GM19468 (cell line): ENCODE measurements at regions not wholly inside any gene's neighbourhood (a gene's known extent, or its start where the extent isn't known, plus 50 kb on each side); places are given as distances from the start of the nearest gene placed in this dataset.

Experiments
- ATAC-seq: cut with Tn5 transposase; IDR thresholded peaks from one replicate; pipeline ENCODE4 v1.9.1; 2021; ENCODE audit warnings: mild to moderate bottlenecking, moderate library complexity, moderate number of reproducible peaks; ENCODE audit not compliant: unreplicated experiment; ENCODE audit errors: extremely low read depth

- no peak for ATAC-seq
These were observed 251.2 kb upstream of the VEPH1 start for GRCh38 chr3:157754451-157754850.

- ATAC-seq, result no peak
These were observed 250.5 kb upstream of the VEPH1 start for GRCh38 chr3:157753787-157754136.

GRCh38 chr3:157752956-157753786, 250.0 kb upstream of the VEPH1 start:
- no peak for ATAC-seq

GRCh38 chr3:157752554-157752953, 249.3 kb upstream of the VEPH1 start:
- no peak for ATAC-seq

DNA sequence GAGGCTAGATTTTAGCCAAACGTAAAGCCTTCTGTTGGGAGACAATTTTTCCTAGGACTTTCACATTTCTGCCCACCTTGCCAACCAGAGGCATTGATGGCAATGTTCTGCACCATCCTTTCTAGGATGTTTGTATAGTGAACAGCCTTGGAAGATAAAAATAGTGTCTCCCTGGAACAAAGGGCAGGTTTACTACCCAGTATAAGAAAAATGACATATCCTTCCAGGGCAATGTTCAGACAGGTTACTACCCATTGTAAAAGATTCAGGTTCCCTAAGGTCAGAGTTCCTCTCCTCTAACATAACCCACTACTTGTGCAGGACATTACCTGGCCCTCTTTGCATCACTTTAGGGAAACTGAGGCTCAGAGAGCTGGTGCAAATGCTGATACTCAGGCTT, 248.2 kb upstream of the VEPH1 start:
- ATAC-seq, result no peak

DNA sequence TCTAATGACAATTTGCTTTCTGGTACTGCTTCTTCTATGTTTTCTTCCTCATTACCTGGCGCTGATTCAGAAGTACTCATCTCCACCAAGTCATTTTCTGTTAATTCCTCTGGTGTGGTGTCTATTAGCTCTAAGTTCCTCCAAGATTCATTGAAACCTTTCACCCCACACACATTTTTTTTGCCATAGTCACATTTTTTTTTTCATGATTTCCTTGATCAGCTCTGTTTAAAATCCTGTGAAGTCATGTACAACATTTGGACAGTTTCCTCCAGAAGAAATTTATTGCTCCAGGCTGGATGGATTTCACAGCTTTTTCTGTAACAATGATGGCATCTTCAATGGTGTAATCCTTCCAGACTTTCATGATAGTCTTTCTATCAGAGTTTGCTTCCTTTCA, 243.2 kb upstream of the VEPH1 start:
- no peak for ATAC-seq

DNA sequence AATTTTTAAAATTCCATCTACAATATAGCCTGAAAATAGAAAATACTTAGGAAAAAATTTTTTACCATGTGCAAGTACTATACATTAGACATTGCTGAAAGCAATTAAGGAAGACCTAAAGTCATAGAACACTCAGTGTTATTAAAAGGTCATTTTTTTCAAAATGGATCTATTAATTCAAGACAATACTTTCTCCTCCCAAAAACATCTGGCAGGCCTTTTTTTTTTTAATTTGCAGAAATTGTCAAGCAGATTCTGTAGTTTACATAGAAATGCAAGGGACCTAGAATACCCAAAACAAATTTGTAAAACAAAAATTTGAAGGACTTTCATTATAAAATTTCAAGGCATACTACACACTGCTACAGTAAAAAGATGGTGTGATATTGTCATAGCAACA, 238.4 kb upstream of the VEPH1 start:
- ATAC-seq, result no peak

- no peak for ATAC-seq
These were observed 235.2 kb upstream of the VEPH1 start for GRCh38 chr3:157738441-157738840.

DNA sequence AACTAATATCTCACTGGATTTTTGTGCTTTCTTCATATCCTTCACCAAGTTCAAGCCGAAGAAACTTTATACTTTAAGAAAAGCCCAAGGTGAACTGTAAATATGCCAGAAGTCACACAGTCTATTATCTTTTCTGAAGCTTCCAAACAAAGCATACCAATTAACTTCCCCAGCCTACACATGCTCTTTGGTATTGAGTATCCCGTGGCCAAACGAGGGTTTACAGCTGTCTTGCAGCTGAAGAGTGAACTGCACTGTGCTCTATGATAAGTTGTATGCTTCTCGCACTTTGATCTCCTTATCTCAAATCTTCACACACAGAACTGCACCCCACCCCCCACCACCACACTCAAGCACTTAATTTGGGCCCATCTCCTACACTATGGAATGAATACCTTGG, 215.6 kb upstream of the VEPH1 start:
- no peak for ATAC-seq

- ATAC-seq, result no peak
These were observed 209.9 kb upstream of the VEPH1 start for GRCh38 chr3:157713101-157713500.

DNA sequence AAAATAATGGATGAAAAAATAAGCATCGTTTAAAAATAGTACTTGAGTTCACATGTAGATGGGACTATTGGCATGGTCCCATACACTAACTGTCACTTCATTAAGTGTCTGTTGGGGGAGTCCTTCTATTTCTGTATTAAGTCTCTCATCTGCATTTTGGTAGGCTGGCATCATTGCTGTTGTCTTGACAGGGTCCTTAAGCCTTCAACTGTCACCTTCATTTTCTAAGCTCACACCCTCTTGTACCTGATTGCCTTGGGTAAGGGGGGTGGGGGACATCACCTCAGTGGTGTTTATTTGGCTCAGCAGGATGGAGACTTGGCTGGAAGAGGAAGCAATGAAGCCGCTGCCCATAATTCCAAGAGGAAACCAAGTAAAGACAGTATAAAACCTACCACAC, 202.0 kb upstream of the VEPH1 start:
- no peak for ATAC-seq

DNA sequence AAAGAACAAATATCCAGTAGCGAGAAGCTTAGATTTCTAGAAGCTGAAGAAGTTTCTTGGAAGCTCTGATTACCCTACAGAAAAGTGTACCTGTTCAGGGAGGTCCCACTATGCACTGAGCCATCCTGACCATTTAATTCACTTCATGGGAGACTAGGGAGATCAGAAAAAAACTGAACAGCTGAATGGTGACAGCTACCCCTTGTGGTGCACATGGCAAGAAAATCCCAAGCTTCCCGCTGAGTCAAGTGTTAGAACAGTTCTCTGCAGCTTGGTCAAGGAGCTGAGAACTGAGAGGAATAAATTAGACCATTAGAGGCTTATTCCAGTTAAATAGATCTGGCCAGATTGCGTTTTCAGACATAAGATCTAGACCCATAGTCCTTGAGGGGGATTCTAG, 197.2 kb upstream of the VEPH1 start:
- no peak for ATAC-seq

DNA sequence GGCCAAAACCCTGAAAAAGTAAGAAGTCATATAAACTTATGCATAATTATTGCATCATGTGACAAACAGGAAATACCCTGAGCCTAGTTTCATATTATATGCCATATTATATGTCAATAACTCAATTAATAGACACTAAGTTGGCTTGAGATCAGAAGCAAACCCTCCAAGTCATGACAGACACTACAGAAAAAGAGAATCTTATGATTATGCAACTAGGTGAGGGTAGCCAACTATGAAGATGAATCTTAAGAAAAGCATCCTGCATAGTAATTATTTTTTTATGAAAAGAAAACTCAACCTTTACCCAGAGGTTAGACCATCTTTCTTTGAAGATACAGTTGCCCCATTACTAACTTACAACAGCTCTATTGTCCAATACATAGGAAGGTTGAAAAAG, 192.4 kb upstream of the VEPH1 start:
- ATAC-seq, result no peak

GRCh38 chr3:157695103-157695502, 191.9 kb upstream of the VEPH1 start:
- ATAC-seq, result no peak

- no peak for ATAC-seq
These were observed 190.5 kb upstream of the VEPH1 start for GRCh38 chr3:157693762-157694161.

DNA sequence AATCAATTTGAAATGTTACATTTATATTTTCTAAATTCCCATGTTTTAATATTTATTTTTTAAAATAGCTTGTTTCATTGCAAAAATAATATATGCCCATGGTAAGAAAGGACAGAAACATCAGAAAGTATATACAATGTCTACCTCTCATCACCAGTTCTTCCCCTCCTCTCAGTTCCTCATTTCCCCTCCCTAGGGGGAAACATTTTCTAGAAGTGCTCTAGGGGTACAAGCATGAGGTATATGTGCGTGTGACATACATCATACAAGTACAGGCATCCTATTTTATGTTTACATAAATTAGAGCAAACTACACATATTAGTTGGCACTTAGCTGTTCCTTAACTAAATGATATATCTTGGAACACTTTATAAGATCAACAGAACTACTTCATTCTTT, 189.3 kb upstream of the VEPH1 start:
- no peak for ATAC-seq

DNA sequence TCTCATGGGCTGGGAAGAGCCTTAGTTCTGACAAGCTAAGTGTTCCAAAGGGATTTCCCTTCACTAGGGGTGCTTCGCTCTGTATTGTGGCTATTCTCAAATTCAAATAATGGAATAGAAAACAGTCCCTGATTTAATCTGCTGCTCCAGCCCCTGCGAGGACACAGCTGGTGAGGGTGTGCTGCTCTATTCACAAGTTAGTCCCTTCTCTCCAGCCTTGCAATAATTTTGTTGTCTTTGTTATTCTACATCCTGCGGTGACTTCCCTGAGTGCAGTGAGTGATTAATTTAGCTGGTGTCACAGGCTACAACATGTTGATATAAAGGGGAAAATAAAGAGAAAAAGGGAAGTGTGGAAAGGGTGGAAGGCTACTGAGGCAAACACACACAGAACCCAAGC, 180.5 kb upstream of the VEPH1 start:
- no peak for ATAC-seq

- ATAC-seq, result no peak
These were observed 168.8 kb upstream of the VEPH1 start for GRCh38 chr3:157672061-157672460.

DNA sequence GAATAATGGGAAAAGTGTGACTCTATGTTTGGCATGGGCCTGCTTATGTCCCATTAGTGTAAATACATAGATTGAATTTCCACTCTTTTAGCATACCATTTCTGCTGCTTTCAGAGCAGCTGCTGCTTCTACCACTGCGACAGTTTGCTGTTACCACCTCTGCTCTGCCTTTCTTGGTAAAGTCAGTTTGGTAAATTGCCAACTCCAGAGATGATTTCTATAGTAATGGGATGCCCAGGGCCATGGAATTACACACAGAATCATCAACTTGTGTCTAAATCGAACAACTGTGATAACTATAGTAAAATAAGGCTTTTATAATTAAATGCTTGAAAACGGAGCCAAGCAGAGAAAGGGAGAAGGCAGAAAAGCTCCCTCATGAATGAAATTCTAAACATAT, 168.4 kb upstream of the VEPH1 start:
- ATAC-seq, result no peak

GRCh38 chr3:157669416-157669815, 166.2 kb upstream of the VEPH1 start:
- no peak for ATAC-seq

DNA sequence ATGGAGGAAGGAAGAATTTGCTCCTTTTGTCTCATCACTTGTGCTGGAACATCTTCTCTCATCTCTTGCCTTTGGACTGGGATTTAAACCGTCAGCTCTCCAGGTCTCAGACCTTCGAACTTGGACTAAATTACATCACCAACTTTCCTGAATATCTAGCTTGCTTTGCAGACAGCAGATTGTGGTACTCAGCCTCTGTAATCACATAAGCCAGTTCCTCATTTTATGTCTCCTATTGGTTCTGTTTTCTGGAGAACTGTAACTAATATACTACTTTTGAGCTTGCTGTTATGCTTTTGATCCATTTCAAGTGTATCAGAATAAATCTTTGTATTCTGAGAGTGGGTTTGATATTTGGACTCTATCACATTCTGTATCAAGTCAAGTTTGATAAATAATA, 164.3 kb upstream of the VEPH1 start:
- no peak for ATAC-seq

GRCh38 chr3:157662171-157662570, 159.0 kb upstream of the VEPH1 start:
- ATAC-seq, result no peak

GRCh38 chr3:157660847-157661246, 157.6 kb upstream of the VEPH1 start:
- ATAC-seq, result no peak
